GOT3 (cell line): ENCODE measurements at regions not wholly inside any gene's neighbourhood (a gene's known extent, or its start where the extent isn't known, plus 50 kb on each side); places are given as distances from the start of the nearest gene placed in this dataset.

Experiments used
- DNase-seq: peaks from one replicate; lab custom pipeline; 2025; ENCODE audit warnings: mixed read lengths; lab: John Stamatoyannopoulos, UW

DNA sequence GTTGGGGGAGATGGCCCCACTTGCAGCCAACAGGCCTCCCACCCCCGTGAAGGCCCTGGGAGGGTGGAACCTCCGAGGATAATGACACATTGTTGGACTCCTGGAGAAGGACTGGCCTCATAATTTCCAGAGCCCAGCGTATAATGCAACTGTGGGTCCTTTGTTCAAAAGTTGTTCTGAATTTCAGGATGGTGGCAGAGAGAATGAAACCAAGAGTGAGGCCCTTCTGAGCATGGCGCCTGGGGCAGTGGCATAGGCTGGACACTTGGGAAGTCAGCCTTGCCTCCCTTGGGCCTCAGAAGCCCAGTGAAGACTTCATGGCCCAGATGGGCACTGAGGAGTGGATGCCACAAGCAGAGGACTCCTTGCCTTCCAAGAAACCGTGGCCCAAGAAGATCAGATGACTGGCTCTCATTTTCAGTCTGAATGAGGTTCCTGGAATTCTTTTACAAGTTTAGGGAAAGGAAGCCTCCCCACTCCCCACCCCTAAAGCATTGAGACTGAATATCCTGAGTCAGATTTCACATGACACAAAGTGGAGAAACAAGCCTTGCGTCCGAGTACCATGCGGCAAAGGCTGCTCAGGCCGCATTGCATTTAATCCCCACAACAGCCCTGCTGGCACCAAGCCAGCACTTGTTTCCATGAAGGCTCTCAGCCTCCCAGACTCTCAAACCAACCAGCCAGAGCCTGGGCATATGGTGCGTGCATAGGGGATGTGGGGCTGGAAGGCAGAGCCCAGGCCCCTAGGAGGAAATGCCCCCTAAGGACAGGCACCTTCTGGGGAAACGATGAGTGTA, 96.7 kb upstream of the SMIM23 start:
- DNase-seq, result no peak

- no peak for DNase-seq
Measured at GRCh38 chr5:171689853-171690417, 95.7 kb upstream of the SMIM23 start.

DNA sequence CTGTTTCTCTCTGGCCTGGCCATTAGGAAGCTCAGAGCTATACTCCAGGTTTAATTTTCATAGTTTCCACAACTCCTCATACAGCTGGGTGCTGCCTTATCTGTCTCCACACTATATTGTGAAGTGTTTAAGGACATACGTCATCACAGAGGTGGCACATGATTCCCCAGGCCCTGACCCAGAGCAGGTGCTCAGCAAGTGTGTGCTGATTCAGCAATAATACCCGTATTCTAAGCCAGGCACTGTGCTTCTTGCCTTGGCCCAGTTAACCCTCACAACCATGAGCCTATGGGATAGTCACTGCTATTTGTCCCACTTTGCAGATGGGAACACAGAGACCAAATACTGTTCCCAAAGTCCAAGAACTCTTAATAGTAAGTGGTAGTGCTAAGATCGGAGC, 93.5 kb upstream of the SMIM23 start:
- no peak for DNase-seq

- no peak for DNase-seq
Measured at GRCh38 chr5:171692936-171693335, 92.7 kb upstream of the SMIM23 start.

DNA sequence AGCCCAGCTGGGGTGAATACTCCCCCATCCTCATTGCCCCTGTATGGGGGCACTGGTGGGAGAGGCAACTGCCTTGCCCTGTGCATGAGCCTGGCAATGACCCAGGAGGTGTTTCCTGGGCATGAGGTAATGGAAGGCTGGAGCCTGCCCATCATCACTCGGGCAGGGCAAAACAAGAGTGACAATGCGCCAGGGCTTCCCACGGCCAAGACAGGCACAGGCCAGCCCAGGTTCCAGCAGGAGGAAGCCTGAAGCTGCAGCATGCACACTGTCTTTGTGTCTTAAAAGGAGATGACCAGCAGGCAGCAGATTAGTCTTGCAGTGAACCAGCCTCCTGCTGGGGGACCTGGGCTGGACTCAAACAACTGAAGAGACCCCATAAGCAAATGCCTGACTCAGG, 92.2 kb upstream of the SMIM23 start:
- DNase-seq, result no peak

DNA sequence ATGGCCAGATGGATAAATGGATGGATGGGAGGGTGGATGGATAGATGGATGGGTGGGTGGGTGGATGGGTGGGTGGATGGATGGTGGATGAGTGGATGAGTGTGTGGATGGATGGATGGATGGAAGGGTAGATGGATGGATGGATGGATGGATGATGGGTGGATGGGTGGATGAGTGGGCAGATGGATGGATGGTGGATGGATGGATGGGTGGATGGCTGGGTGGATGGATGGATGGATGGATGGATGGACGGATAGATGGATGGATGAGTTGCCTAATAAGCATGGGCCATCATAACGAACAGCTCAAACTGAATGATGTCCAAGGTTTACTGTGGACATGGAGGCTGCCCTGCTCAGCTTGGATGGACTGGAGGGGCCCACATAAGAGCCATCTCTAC, 89.8 kb upstream of the SMIM23 start:
- DNase-seq, result no peak

DNA sequence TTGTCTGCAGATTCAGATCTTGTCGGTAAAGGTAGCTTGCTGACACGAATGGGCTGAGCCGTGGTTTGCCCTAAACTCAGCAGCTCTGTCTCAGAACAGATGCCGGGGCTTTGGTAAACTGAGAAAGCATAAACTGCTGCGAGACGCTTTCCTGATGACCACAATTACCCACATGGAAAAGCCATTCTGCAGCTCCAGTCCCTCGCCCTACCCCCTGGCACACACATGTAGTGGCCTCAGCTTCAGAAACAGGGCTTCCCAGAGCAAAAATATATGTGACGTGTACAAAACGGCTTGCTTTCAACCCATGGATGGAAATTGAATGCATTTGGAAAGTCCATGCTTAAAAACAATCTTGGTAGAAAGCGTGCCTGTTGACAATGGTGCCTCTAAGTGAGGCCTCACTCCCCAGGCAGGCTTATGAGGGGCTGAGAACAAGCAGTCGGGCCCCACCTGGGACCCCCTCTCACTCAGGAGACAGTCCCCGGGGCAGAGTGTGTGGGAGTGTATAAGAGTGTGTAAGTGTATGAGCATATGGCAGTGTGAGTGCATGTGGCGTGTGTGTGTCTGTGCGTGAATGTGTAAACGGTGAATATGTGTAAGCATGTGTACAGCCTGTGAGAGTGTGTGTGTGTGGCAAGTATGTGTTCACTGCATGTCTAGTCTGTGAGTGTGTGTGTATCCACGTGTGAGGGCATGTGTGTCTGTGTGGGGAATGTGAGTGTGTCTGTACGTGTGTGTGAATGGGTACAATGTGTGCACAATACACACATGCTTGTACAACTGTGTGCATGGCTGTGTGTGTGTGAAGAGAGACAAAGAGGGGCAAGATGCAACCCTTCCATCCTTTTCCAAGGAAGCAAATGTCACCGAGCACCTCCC, 88.2 kb upstream of the SMIM23 start:
- no peak for DNase-seq

DNA sequence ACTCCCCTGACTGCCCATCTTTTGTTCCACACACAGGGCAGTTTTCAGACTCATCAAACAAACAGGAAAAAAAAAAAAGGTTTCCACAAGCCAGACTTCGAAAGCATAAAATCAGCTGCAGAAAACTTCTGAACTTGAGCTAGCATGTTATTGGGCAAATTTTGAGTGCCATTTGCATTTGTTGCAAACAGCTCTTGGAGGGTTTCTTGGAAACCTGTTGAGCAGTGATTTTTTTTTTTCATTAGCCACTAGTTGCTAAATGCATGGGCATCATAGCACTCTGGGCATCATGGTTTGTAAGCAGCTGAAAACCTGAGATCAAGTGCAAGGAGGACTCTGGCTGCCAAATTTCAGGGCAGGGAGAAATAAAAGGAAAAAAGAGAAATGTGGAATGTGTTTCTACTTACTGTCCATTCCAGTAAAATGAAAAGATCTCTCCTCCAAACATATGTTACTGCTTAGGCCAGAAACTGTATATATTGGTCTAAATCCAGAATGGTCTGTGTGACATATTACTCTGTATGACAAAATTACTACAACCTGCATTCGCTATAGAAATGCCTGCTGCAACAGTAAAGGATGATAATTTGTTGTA, 85.2 kb upstream of the SMIM23 start:
- no peak for DNase-seq

- no peak for DNase-seq
Measured at GRCh38 chr5:171701100-171701541, 84.5 kb upstream of the SMIM23 start.

- DNase-seq, result no peak
Measured at GRCh38 chr5:171702135-171702770, 83.4 kb upstream of the SMIM23 start.

DNA sequence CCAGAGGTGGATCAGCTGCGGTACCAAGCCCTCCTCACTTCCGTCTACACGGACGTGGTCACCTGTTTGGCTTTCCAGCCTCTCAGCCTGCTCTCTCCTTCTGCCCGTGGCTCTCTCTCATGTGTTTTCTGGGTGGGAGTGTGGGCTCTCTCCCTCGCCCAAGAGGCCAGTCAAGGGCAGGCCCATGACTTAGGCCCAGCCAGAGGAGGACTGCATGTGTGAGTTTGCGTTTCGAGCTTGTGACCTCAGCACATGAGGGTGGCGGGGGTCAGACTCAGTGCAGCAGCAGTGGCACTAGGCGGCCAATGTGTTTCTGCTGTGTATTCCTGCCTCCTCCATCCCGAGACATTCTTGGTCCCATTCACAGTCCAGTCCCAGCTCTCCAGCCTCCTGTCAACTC, 82.5 kb upstream of the SMIM23 start:
- no peak for DNase-seq

DNA sequence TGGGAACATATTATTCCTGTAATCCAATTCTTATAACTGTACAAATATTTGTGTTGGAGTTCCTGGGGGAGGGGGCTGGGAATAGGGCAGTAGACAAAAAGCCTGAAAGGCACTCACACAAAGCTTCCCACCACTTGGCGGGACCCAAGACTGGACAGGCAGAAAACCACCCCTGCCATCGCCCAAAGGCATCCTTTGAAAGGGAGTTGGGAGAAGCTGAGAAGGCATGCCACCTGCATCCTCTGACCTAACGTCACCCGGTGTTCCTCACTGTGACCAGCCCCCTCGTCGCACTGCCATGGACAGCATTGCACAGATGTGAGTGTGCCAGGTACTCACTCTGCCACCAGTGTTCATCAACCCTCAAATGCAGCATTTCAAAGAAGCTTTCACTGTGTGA, 80.6 kb upstream of the SMIM23 start:
- DNase-seq, result no peak

DNA sequence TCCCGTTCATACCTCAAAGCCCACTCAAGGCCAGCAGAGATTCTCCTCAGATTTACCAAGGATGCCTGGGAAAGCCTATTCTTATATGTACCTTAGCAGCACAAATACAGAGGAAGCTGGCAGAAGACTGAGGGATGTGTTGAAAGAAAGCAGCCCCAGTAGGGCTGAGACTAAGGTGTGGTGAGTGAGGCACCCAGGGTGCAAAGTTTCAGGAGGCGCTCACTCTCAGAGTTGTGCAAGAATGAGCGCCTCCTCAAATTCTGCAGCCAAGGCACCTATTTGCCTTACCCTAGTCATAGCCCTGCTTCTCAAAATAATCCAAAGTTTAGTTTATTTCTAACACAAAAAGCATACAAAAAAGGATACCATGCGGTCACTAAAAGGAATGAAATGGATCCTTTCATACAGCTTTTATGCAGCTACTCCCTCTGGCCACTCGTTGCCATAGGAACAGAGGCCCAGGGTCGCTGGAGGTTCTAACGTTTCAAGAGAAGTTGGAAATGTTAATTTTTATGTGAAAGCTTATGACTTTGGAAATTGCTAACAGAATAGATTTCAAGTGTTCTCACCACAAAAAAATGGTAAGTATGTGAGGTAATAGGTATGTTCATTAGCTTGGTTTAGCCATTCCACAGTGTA, 79.7 kb upstream of the SMIM23 start:
- DNase-seq, result no peak

- DNase-seq, result no peak
Measured at GRCh38 chr5:171706736-171707441, 78.7 kb upstream of the SMIM23 start.

DNA sequence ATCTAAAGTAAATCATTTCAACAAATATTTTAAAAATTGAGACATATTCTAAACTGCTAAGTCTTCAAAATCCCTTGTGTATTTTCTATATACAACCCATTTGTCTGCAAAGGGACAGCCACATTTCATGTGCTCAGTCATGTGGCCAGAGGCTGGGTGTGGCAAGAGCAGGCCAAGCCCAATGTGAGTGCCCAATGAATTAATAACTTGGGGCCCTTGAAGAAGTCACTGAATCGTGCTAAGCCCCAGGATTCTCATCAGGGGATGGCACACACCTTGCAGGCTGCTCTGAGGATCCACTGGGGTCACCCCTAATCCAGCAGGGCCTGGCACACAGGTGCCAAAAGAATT, 78.2 kb upstream of the SMIM23 start:
- no peak for DNase-seq

GRCh38 chr5:171709930-171710329, 75.7 kb upstream of the SMIM23 start:
- DNase-seq, result no peak

DNA sequence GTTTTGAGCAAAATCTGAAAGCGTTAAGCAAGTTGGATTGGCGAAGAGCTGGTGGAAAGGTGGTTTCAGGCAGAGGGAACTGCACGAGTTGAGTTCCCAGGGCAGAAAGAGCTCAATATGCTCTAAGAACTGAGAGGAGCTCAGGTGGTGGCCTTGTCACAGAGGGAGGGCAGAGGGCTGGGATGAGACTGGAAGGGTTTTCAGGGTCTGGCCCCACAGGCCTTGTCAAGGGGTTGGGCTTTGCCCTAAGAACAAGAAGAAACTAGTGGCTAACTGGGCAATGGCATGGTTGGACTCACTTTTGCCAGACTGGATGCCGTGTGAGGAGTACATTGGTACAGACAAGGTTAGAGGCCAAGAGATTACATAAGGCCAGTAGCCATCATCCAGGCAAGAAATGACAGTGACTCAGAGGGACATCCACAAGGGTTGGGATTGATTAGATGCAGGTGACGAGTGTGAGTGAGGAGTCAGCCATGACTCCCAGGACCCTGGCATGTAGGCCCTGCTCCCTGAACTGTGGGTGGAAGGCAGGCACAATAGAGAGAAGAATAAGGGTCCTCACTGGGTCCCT, 75.1 kb upstream of the SMIM23 start:
- DNase-seq, result no peak

DNA sequence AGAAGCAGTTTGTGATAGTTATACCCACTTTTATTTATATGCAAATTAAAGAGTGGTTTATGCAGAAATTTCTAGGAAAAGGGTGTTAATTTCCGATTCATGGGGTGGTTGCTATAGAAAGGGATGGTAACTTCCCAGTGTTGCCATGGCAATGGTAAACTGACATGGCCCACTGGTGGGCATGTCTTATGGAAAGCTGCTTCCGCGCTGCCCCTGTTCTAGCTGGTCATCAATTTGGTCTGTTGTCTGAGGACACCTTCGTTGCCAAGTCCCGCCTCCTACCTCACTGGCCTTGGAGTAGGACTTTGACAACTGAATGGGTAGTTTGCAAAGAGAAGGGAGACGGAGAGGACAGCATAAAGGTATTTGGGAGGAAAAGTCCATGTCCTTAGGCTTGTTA, 74.0 kb upstream of the SMIM23 start:
- no peak for DNase-seq

DNA sequence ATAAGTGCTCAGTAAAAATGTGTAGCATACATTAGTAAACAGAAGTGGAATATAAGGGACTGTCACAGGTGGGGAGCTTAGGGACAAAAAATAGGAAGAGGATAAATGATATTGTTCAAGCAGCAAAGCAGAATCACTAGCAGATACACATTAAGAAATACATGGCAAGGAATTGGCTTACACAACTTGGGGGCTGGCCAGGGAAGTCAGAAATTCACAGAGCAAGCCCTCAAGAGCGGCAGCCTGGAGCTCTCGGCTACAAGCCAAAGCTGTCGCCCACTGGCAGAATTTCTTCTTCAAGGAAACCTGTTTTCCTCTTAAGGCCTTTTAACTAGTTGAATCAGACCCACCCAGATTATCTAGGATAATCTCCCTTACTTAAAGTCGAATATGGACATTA, 73.0 kb upstream of the SMIM23 start:
- DNase-seq, result no peak

GRCh38 chr5:171713152-171713551, 72.5 kb upstream of the SMIM23 start:
- DNase-seq, result no peak

- DNase-seq, result no peak
Measured at GRCh38 chr5:171714261-171714660, 71.4 kb upstream of the SMIM23 start.
